ENCODE measurements at regions not wholly inside any gene's neighbourhood (a gene's known extent, or its start where the extent isn't known, plus 50 kb on each side); places are given as distances from the start of the nearest gene placed in this dataset.

DNA sequence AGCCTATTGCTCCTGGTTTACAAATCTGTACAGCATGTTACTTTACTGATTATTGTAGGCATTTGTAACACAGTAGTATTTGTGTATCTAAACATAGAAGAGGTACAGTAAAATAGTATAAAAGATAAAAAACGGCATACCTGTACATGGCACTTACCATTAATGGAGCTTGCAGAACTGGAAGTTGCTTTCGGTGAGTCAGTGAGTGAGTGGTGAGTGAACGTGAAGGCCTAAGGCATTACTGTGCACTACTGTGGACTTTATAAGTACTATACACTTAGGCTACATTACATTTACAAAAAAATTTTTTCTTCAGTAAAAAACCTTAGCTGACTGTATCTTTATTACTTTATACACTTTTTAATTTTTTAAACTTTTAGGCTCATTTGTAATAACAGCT is 90.9 kb downstream of the RAP2B start:
- no peaks in the 10 kb centered on the region for H3K9me2 ChIP-seq (replicated peaks; ENCODE audit: control insufficient read depth, low read length)
- H3K9me3 ChIP-seq (ENCODE audit: control insufficient read depth, insufficient read depth, low read length), result no peaks in the 10 kb centered on the region
- TF ChIP-seq EZH2phosphoT487 (IDR thresholded peaks at IDR 0.05; ENCODE audit: borderline replicate concordance, low read length) (no peak), CTCF (IDR thresholded peaks at IDR 0.05; ENCODE audit: low read depth, low read length, poor library complexity, severe bottlenecking) (no peak)
- H3F3A ChIP-seq (ENCODE audit: control insufficient read depth, insufficient read depth), result no peaks in the 10 kb centered on the region
- H3K4me2 ChIP-seq (ENCODE audit: low read length), result no peak overlapping the region
- H3K27me3 ChIP-seq (ENCODE audit: control insufficient read depth, low read length), result no peaks in the 10 kb centered on the region
- H3K27ac ChIP-seq (ENCODE audit: low read depth, low read length), result no peak overlapping the region
- H3K4me1 ChIP-seq (ENCODE audit: control insufficient read depth, low read length), result no peaks in the 10 kb centered on the region
- H3K36me3 ChIP-seq (ENCODE audit: control insufficient read depth, low read length), result no peaks in the 10 kb centered on the region
- no peaks in the 10 kb centered on the region for H3K79me2 ChIP-seq (ENCODE audit: control insufficient read depth, low read length)
- H3K4me3 ChIP-seq (ENCODE audit: low read length), result no peak overlapping the region
- H4K20me1 ChIP-seq (ENCODE audit: control insufficient read depth, insufficient read depth, low read depth, low read length), result no peaks in the 10 kb centered on the region

- H3K9me2 ChIP-seq (replicated peaks; ENCODE audit: control insufficient read depth, low read length), result no peaks in the 10 kb centered on the region
- no peaks in the 10 kb centered on the region for H3K36me3 ChIP-seq (ENCODE audit: control insufficient read depth, low read length)
- no peaks in the 10 kb centered on the region for H4K20me1 ChIP-seq (ENCODE audit: control insufficient read depth, insufficient read depth, low read depth, low read length)
- H3K9me3 ChIP-seq (ENCODE audit: control insufficient read depth, insufficient read depth, low read length), result no peaks in the 10 kb centered on the region
- H3K79me2 ChIP-seq (ENCODE audit: control insufficient read depth, low read length), result no peaks in the 10 kb centered on the region
- TF ChIP-seq CTCF (IDR thresholded peaks at IDR 0.05; ENCODE audit: low read depth, low read length, poor library complexity, severe bottlenecking) (no peak), EZH2phosphoT487 (IDR thresholded peaks at IDR 0.05; ENCODE audit: borderline replicate concordance, low read length) (no peak)
- H3K4me2 ChIP-seq (ENCODE audit: low read length), result no peak overlapping the region
- H3K4me1 ChIP-seq (ENCODE audit: control insufficient read depth, low read length), result no peaks in the 10 kb centered on the region
- H3K27me3 ChIP-seq (ENCODE audit: control insufficient read depth, low read length), result no peaks in the 10 kb centered on the region
- no peak overlapping the region for H3K27ac ChIP-seq (ENCODE audit: low read depth, low read length)
- H3K4me3 ChIP-seq (ENCODE audit: low read length), result no peak overlapping the region
- H3F3A ChIP-seq (ENCODE audit: control insufficient read depth, insufficient read depth), result no peaks in the 10 kb centered on the region
Measured at GRCh38 chr3:153254361-153254760, 92.3 kb downstream of the RAP2B start.

DNA sequence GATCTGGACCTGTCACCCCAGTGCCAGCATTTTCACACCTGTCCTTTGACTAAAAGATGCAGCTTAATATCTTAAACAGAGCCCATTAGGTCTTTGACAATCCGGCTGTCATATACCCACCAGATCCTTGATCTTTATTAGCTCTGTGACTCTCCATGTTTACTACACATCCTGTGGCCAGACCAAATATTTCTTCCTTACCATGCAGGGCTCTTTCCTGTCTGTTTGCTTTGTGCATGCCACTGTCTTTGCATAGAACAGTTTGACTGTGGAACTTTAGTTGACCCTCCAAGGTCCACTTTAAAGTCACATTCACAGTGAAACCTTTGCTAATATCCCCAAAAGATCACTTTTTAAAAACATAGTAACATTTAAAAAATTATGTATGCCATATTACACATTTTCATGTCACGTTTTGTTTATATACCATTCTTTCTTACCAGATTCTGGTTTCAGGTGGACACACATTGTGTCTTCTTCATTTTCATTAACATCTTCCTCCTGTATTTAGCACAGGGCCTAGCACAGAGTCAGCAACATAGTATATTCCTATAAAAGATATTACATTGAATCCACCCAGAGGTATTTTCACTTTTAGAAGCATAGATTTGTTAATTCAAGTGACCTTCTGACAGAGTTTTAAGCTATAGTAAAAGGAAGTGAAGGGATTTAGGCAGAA is 95.8 kb downstream of the RAP2B start:
- Histone ChIP-seq H4K20me1 (ENCODE audit: control insufficient read depth, insufficient read depth, low read depth, low read length) (no peaks in the 10 kb centered on the region), H3K9me2 (replicated peaks; ENCODE audit: control insufficient read depth, low read length) (no peaks in the 10 kb centered on the region), H3K27me3 (ENCODE audit: control insufficient read depth, low read length) (no peaks in the 10 kb centered on the region), H3F3A (ENCODE audit: control insufficient read depth, insufficient read depth) (no peaks in the 10 kb centered on the region), H3K36me3 (ENCODE audit: control insufficient read depth, low read length) (no peaks in the 10 kb centered on the region), H3K4me1 (ENCODE audit: control insufficient read depth, low read length) (no peaks in the 10 kb centered on the region), H3K79me2 (ENCODE audit: control insufficient read depth, low read length) (no peaks in the 10 kb centered on the region), H3K4me3 (ENCODE audit: low read length) (no peak overlapping the region), H3K27ac (ENCODE audit: low read depth, low read length) (no peak overlapping the region), H3K9me3 (ENCODE audit: control insufficient read depth, insufficient read depth, low read length) (no peaks in the 10 kb centered on the region), H3K4me2 (ENCODE audit: low read length) (no peak overlapping the region)
- TF ChIP-seq CTCF (IDR thresholded peaks at IDR 0.05; ENCODE audit: low read depth, low read length, poor library complexity, severe bottlenecking) (no peak), EZH2phosphoT487 (IDR thresholded peaks at IDR 0.05; ENCODE audit: borderline replicate concordance, low read length) (no peak)
